ENCODE measurements at regions not wholly inside any gene's neighbourhood (a gene's known extent, or its start where the extent isn't known, plus 50 kb on each side); places are given as distances from the start of the nearest gene placed in this dataset.

GRCh38 chr13:33642374-33643065 is 175.4 kb upstream of the RFC3 start:
- Histone ChIP-seq H3K36me3 (ENCODE audit: control insufficient read depth in 1 of 2, insufficient read depth in 2 of 2, low read length in 2 of 2) (no peaks in the 10 kb centered on the region), H3K4me1 (ENCODE audit: control insufficient read depth in 1 of 2, insufficient read depth in 2 of 2, low read length in 2 of 2) (peaks cover 25 to 56% of the 10 kb centered on the region in 2 donors), H3K27ac (ENCODE audit: low read depth, low read length) (no peak overlapping the region), H3K27me3 (ENCODE audit: control insufficient read depth in 1 of 2, insufficient read depth in 2 of 2, low read length in 2 of 2) (no peaks in the 10 kb centered on the region), H3K4me3 (ENCODE audit: low read depth in 1 of 2, low read length in 2 of 2) (no peak overlapping the region), H3K9me3 (ENCODE audit: control insufficient read depth in 1 of 2, low read length in 2 of 2) (no peaks in the 10 kb centered on the region), H3K9ac (ENCODE audit: low read depth in 1 of 2, low read length in 2 of 2) (no peak overlapping the region)

GRCh38 chr13:33644581-33645543 is 173.1 kb upstream of the RFC3 start:
- no peak overlapping the region for H3K9ac ChIP-seq (ENCODE audit: low read depth in 1 of 2, low read length in 2 of 2)
- no peaks in the 10 kb centered on the region for H3K27me3 ChIP-seq (ENCODE audit: control insufficient read depth in 1 of 2, insufficient read depth in 2 of 2, low read length in 2 of 2)
- H3K4me1 ChIP-seq (ENCODE audit: control insufficient read depth in 1 of 2, insufficient read depth in 2 of 2, low read length in 2 of 2), result peaks cover 22 to 49% of the 10 kb centered on the region in 2 donors
- H3K36me3 ChIP-seq (ENCODE audit: control insufficient read depth in 1 of 2, insufficient read depth in 2 of 2, low read length in 2 of 2), result no peaks in the 10 kb centered on the region
- H3K27ac ChIP-seq (ENCODE audit: low read depth, low read length), result no peak overlapping the region
- H3K9me3 ChIP-seq (ENCODE audit: control insufficient read depth in 1 of 2, low read length in 2 of 2), result no peaks in the 10 kb centered on the region
- no peak overlapping the region for H3K4me3 ChIP-seq (ENCODE audit: low read depth in 1 of 2, low read length in 2 of 2)

GRCh38 chr13:33645591-33646554 is 172.1 kb upstream of the RFC3 start:
- Histone ChIP-seq H3K36me3 (ENCODE audit: control insufficient read depth in 1 of 2, insufficient read depth in 2 of 2, low read length in 2 of 2) (no peaks in the 10 kb centered on the region), H3K4me1 (ENCODE audit: control insufficient read depth in 1 of 2, insufficient read depth in 2 of 2, low read length in 2 of 2) (peaks cover 16 to 41% of the 10 kb centered on the region in 2 donors), H3K27ac (ENCODE audit: low read depth, low read length) (no peak overlapping the region), H3K9me3 (ENCODE audit: control insufficient read depth in 1 of 2, low read length in 2 of 2) (no peaks in the 10 kb centered on the region), H3K27me3 (ENCODE audit: control insufficient read depth in 1 of 2, insufficient read depth in 2 of 2, low read length in 2 of 2) (no peaks in the 10 kb centered on the region), H3K9ac (ENCODE audit: low read depth in 1 of 2, low read length in 2 of 2) (no peak overlapping the region), H3K4me3 (ENCODE audit: low read depth in 1 of 2, low read length in 2 of 2) (no peak overlapping the region)

- Histone ChIP-seq H3K9ac (ENCODE audit: low read depth in 1 of 2, low read length in 2 of 2) (no peak overlapping the region), H3K27ac (ENCODE audit: low read depth, low read length) (no peak overlapping the region), H3K4me1 (ENCODE audit: control insufficient read depth in 1 of 2, insufficient read depth in 2 of 2, low read length in 2 of 2) (peaks cover 8 to 11% of the 10 kb centered on the region in 2 donors), H3K27me3 (ENCODE audit: control insufficient read depth in 1 of 2, insufficient read depth in 2 of 2, low read length in 2 of 2) (no peaks in the 10 kb centered on the region), H3K36me3 (ENCODE audit: control insufficient read depth in 1 of 2, insufficient read depth in 2 of 2, low read length in 2 of 2) (no peaks in the 10 kb centered on the region), H3K9me3 (ENCODE audit: control insufficient read depth in 1 of 2, low read length in 2 of 2) (no peaks in the 10 kb centered on the region), H3K4me3 (ENCODE audit: low read depth in 1 of 2, low read length in 2 of 2) (no peak overlapping the region)
Observed at GRCh38 chr13:33649212-33649878, 168.6 kb upstream of the RFC3 start.

- no peaks in the 10 kb centered on the region for H3K36me3 ChIP-seq (ENCODE audit: control insufficient read depth in 1 of 2, insufficient read depth in 2 of 2, low read length in 2 of 2)
- H3K27ac ChIP-seq (ENCODE audit: low read depth, low read length), result no peak overlapping the region
- no peaks in the 10 kb centered on the region for H3K4me1 ChIP-seq (ENCODE audit: control insufficient read depth in 1 of 2, insufficient read depth in 2 of 2, low read length in 2 of 2)
- H3K9me3 ChIP-seq (ENCODE audit: control insufficient read depth in 1 of 2, low read length in 2 of 2), result no peaks in the 10 kb centered on the region
- no peak overlapping the region for H3K9ac ChIP-seq (ENCODE audit: low read depth in 1 of 2, low read length in 2 of 2)
- H3K27me3 ChIP-seq (ENCODE audit: control insufficient read depth in 1 of 2, insufficient read depth in 2 of 2, low read length in 2 of 2), result no peaks in the 10 kb centered on the region
- no peak overlapping the region for H3K4me3 ChIP-seq (ENCODE audit: low read depth in 1 of 2, low read length in 2 of 2)
Observed at GRCh38 chr13:33651766-33652165, 166.2 kb upstream of the RFC3 start.

GRCh38 chr13:33657274-33657673 is 160.7 kb upstream of the RFC3 start:
- Histone ChIP-seq H3K27ac (ENCODE audit: low read depth, low read length) (no peak overlapping the region), H3K36me3 (ENCODE audit: control insufficient read depth in 1 of 2, insufficient read depth in 2 of 2, low read length in 2 of 2) (no peaks in the 10 kb centered on the region), H3K27me3 (ENCODE audit: control insufficient read depth in 1 of 2, insufficient read depth in 2 of 2, low read length in 2 of 2) (no peaks in the 10 kb centered on the region), H3K9ac (ENCODE audit: low read depth in 1 of 2, low read length in 2 of 2) (no peak overlapping the region), H3K9me3 (ENCODE audit: control insufficient read depth in 1 of 2, low read length in 2 of 2) (no peaks in the 10 kb centered on the region), H3K4me3 (ENCODE audit: low read depth in 1 of 2, low read length in 2 of 2) (no peak overlapping the region), H3K4me1 (ENCODE audit: control insufficient read depth in 1 of 2, insufficient read depth in 2 of 2, low read length in 2 of 2) (no peaks in the 10 kb centered on the region)

GRCh38 chr13:33659466-33659865 is 158.5 kb upstream of the RFC3 start:
- Histone ChIP-seq H3K27me3 (ENCODE audit: control insufficient read depth in 1 of 2, insufficient read depth in 2 of 2, low read length in 2 of 2) (no peaks in the 10 kb centered on the region), H3K4me1 (ENCODE audit: control insufficient read depth in 1 of 2, insufficient read depth in 2 of 2, low read length in 2 of 2) (no peaks in the 10 kb centered on the region), H3K9me3 (ENCODE audit: control insufficient read depth in 1 of 2, low read length in 2 of 2) (no peaks in the 10 kb centered on the region), H3K27ac (ENCODE audit: low read depth, low read length) (no peak overlapping the region), H3K9ac (ENCODE audit: low read depth in 1 of 2, low read length in 2 of 2) (no peak overlapping the region), H3K4me3 (ENCODE audit: low read depth in 1 of 2, low read length in 2 of 2) (no peak overlapping the region), H3K36me3 (ENCODE audit: control insufficient read depth in 1 of 2, insufficient read depth in 2 of 2, low read length in 2 of 2) (no peaks in the 10 kb centered on the region)

GRCh38 chr13:33659894-33660293 is 158.1 kb upstream of the RFC3 start:
- Histone ChIP-seq H3K4me1 (ENCODE audit: control insufficient read depth in 1 of 2, insufficient read depth in 2 of 2, low read length in 2 of 2) (no peaks in the 10 kb centered on the region), H3K36me3 (ENCODE audit: control insufficient read depth in 1 of 2, insufficient read depth in 2 of 2, low read length in 2 of 2) (no peaks in the 10 kb centered on the region), H3K27ac (ENCODE audit: low read depth, low read length) (no peak overlapping the region), H3K9ac (ENCODE audit: low read depth in 1 of 2, low read length in 2 of 2) (no peak overlapping the region), H3K27me3 (ENCODE audit: control insufficient read depth in 1 of 2, insufficient read depth in 2 of 2, low read length in 2 of 2) (no peaks in the 10 kb centered on the region), H3K9me3 (ENCODE audit: control insufficient read depth in 1 of 2, low read length in 2 of 2) (no peaks in the 10 kb centered on the region), H3K4me3 (ENCODE audit: low read depth in 1 of 2, low read length in 2 of 2) (no peak overlapping the region)

- no peaks in the 10 kb centered on the region for H3K27me3 ChIP-seq (ENCODE audit: control insufficient read depth in 1 of 2, insufficient read depth in 2 of 2, low read length in 2 of 2)
- H3K4me3 ChIP-seq (ENCODE audit: low read depth in 1 of 2, low read length in 2 of 2), result no peak overlapping the region
- no peak overlapping the region for H3K9ac ChIP-seq (ENCODE audit: low read depth in 1 of 2, low read length in 2 of 2)
- no peak overlapping the region for H3K27ac ChIP-seq (ENCODE audit: low read depth, low read length)
- H3K36me3 ChIP-seq (ENCODE audit: control insufficient read depth in 1 of 2, insufficient read depth in 2 of 2, low read length in 2 of 2), result no peaks in the 10 kb centered on the region
- H3K4me1 ChIP-seq (ENCODE audit: control insufficient read depth in 1 of 2, insufficient read depth in 2 of 2, low read length in 2 of 2), result no peaks in the 10 kb centered on the region
- H3K9me3 ChIP-seq (ENCODE audit: control insufficient read depth in 1 of 2, low read length in 2 of 2), result no peaks in the 10 kb centered on the region
Observed at GRCh38 chr13:33662392-33662791, 155.6 kb upstream of the RFC3 start.

Measured in duodenal mucosa (tissue), 2 donors.